ENCODE measurements at regions not wholly inside any gene's neighbourhood (a gene's known extent, or its start where the extent isn't known, plus 50 kb on each side); places are given as distances from the start of the nearest gene placed in this dataset.

DNA sequence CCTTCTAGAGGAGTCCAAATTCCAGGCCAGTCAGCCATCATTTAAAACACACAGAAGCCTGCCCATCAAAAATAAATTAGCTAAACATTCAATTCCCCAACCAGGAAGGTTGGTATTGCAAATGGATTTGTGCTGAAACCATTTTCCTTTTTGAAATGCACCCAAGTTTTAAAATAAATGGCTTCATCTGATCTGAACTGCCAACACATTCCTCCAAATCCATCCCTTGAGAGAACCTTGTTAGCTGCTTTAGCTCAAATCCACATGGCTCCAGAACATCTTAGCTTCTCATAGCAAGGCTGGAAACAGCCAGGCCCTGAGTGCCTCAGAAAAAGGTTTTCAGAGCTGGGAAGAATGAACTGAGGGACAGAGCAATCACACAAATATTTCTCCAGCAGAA, 306.3 kb downstream of the FZD1 start:
- Mint-ChIP-seq H3K4me3 (no peak overlapping the region), H3K4me1 (peaks cover 31% of the 10 kb centered on the region), H3K27ac (no peak overlapping the region), H3K27me3 (ENCODE audit: low read depth) (no peaks in the 10 kb centered on the region), H3K9me3 (no peaks in the 10 kb centered on the region), H3K36me3 (no peaks in the 10 kb centered on the region)
- ChIA-PET POLR2A (no interaction called here), CTCF (interaction anchor here (0.7 kb wide), 1 partner anchor 22 kb away, joined by 3 read pairs; no protein-coding TSS in a partner anchor)
- no peak for ATAC-seq
- TF ChIP-seq CREB1 (CRISPR knock-in tag; IDR thresholded peaks at IDR 0.05) (no peak), ATF1 (CRISPR knock-in tag; IDR thresholded peaks at IDR 0.05) (no peak), JUN (CRISPR knock-in tag; IDR thresholded peaks at IDR 0.05) (no peak), ZNF121 (CRISPR knock-in tag; IDR thresholded peaks at IDR 0.05) (no peak), ZNF138 (CRISPR knock-in tag; conservative IDR thresholded peaks at IDR 0.05) (no peak), ZNF396 (CRISPR knock-in tag; IDR thresholded peaks at IDR 0.05; ENCODE audit: borderline replicate concordance) (no peak), NFE2L1 (CRISPR knock-in tag; IDR thresholded peaks at IDR 0.05) (no peak), IRF2 (CRISPR knock-in tag; IDR thresholded peaks at IDR 0.05; ENCODE audit: borderline replicate concordance, low read depth) (no peak), RELA (CRISPR knock-in tag; IDR thresholded peaks at IDR 0.05; ENCODE audit: borderline replicate concordance) (no peak), NR3C1 (CRISPR knock-in tag; conservative IDR thresholded peaks at IDR 0.05; ENCODE audit: low read depth) (no peak), FOXJ3 (CRISPR knock-in tag; IDR thresholded peaks at IDR 0.05; ENCODE audit: borderline replicate concordance) (no peak)
- no peak for DNase-seq (ENCODE audit: low spot score)

DNA sequence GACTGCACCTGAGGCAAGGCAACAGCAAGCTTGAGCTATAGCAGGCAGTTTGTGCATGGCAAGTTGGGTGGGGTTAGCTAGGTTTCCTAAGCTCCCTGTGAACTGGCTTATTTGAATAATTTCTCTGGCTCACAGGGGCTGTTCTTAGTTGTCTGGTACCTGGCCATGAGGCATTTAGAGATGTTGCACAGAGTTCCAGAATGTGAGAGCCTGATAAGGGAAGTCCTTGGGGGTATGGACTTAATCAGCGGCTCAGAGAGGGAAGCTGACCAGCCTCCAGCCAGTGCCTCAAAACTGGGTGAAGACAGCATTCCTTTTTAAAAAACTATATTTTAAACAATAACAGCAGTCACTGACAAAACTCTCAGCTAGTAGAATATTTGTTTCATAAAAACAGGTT, 307.4 kb downstream of the FZD1 start:
- DNase-seq (ENCODE audit: low spot score) (no peak), ATAC-seq (0 out of 2 replicates have a peak, but pooled peaks have one; percentile 32)
- no peaks in the 10 kb centered on the region for H3K36me3 Mint-ChIP-seq
- H3K9me3 Mint-ChIP-seq = peaks cover 5% of the 10 kb centered on the region; the same call in 1 of the 2 replicates
- H3K27ac Mint-ChIP-seq = no peak overlapping the region
- ChIA-PET POLR2A (no interaction called here), CTCF (interaction anchor here (0.7 kb wide), 1 partner anchor 284 kb away, joined by 3 read pairs; no protein-coding TSS in a partner anchor)
- H3K4me3 Mint-ChIP-seq = no peak overlapping the region
- H3K27me3 Mint-ChIP-seq (ENCODE audit: low read depth) = no peaks in the 10 kb centered on the region
- H3K4me1 Mint-ChIP-seq = peaks cover 22% of the 10 kb centered on the region
- TF ChIP-seq, protein P1, sequence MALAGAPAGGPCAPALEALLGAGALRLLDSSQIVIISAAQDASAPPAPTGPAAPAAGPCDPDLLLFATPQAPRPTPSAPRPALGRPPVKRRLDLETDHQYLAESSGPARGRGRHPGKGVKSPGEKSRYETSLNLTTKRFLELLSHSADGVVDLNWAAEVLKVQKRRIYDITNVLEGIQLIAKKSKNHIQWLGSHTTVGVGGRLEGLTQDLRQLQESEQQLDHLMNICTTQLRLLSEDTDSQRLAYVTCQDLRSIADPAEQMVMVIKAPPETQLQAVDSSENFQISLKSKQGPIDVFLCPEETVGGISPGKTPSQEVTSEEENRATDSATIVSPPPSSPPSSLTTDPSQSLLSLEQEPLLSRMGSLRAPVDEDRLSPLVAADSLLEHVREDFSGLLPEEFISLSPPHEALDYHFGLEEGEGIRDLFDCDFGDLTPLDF (CRISPR knock-in tag; IDR thresholded peaks at IDR 0.05) = no peak
- TF ChIP-seq SP1 (CRISPR knock-in tag; conservative IDR thresholded peaks at IDR 0.05) (no peak), ATF1 (CRISPR knock-in tag; IDR thresholded peaks at IDR 0.05) (no peak), ZNF317 (CRISPR knock-in tag; IDR thresholded peaks at IDR 0.05; ENCODE audit: borderline replicate concordance, low read depth) (no peak), SMAD4 (CRISPR knock-in tag; IDR thresholded peaks at IDR 0.05) (no peak), TP53 (CRISPR knock-in tag; IDR thresholded peaks at IDR 0.05) (no peak), JUN (CRISPR knock-in tag; IDR thresholded peaks at IDR 0.05) (no peak), CBFB (CRISPR knock-in tag; IDR thresholded peaks at IDR 0.05; ENCODE audit: low read depth) (no peak), NR2C2 (CRISPR knock-in tag; IDR thresholded peaks at IDR 0.05) (no peak)
- TF ChIP-seq, protein P2, sequence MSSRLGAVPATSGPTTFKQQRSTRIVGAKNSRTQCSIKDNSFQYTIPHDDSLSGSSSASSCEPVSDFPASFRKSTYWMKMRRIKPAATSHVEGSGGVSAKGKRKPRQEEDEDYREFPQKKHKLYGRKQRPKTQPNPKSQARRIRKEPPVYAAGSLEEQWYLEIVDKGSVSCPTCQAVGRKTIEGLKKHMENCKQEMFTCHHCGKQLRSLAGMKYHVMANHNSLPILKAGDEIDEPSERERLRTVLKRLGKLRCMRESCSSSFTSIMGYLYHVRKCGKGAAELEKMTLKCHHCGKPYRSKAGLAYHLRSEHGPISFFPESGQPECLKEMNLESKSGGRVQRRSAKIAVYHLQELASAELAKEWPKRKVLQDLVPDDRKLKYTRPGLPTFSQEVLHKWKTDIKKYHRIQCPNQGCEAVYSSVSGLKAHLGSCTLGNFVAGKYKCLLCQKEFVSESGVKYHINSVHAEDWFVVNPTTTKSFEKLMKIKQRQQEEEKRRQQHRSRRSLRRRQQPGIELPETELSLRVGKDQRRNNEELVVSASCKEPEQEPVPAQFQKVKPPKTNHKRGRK (CRISPR knock-in tag; IDR thresholded peaks at IDR 0.05; ENCODE audit: borderline replicate concordance) = no peak
- TF ChIP-seq, protein P3, sequence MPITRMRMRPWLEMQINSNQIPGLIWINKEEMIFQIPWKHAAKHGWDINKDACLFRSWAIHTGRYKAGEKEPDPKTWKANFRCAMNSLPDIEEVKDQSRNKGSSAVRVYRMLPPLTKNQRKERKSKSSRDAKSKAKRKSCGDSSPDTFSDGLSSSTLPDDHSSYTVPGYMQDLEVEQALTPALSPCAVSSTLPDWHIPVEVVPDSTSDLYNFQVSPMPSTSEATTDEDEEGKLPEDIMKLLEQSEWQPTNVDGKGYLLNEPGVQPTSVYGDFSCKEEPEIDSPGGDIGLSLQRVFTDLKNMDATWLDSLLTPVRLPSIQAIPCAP (CRISPR knock-in tag; IDR thresholded peaks at IDR 0.05) = no peak
- TF ChIP-seq, protein P4, sequence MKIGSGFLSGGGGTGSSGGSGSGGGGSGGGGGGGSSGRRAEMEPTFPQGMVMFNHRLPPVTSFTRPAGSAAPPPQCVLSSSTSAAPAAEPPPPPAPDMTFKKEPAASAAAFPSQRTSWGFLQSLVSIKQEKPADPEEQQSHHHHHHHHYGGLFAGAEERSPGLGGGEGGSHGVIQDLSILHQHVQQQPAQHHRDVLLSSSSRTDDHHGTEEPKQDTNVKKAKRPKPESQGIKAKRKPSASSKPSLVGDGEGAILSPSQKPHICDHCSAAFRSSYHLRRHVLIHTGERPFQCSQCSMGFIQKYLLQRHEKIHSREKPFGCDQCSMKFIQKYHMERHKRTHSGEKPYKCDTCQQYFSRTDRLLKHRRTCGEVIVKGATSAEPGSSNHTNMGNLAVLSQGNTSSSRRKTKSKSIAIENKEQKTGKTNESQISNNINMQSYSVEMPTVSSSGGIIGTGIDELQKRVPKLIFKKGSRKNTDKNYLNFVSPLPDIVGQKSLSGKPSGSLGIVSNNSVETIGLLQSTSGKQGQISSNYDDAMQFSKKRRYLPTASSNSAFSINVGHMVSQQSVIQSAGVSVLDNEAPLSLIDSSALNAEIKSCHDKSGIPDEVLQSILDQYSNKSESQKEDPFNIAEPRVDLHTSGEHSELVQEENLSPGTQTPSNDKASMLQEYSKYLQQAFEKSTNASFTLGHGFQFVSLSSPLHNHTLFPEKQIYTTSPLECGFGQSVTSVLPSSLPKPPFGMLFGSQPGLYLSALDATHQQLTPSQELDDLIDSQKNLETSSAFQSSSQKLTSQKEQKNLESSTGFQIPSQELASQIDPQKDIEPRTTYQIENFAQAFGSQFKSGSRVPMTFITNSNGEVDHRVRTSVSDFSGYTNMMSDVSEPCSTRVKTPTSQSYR (CRISPR knock-in tag; IDR thresholded peaks at IDR 0.05) = no peak
- TF ChIP-seq, protein P5, sequence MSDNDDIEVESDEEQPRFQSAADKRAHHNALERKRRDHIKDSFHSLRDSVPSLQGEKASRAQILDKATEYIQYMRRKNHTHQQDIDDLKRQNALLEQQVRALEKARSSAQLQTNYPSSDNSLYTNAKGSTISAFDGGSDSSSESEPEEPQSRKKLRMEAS (CRISPR knock-in tag; IDR thresholded peaks at IDR 0.05) = no peak
- TF ChIP-seq, protein P6, sequence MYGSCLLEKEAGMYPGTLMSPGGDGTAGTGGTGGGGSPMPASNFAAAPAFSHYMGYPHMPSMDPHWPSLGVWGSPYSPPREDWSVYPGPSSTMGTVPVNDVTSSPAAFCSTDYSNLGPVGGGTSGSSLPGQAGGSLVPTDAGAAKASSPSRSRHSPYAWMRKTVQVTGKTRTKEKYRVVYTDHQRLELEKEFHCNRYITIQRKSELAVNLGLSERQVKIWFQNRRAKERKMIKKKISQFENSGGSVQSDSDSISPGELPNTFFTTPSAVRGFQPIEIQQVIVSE (CRISPR knock-in tag; IDR thresholded peaks at IDR 0.05; ENCODE audit: borderline replicate concordance) = no peak
- TF ChIP-seq, protein P7, sequence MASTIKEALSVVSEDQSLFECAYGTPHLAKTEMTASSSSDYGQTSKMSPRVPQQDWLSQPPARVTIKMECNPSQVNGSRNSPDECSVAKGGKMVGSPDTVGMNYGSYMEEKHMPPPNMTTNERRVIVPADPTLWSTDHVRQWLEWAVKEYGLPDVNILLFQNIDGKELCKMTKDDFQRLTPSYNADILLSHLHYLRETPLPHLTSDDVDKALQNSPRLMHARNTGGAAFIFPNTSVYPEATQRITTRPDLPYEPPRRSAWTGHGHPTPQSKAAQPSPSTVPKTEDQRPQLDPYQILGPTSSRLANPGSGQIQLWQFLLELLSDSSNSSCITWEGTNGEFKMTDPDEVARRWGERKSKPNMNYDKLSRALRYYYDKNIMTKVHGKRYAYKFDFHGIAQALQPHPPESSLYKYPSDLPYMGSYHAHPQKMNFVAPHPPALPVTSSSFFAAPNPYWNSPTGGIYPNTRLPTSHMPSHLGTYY (CRISPR knock-in tag; IDR thresholded peaks at IDR 0.05) = no peak
- TF ChIP-seq, protein P8, sequence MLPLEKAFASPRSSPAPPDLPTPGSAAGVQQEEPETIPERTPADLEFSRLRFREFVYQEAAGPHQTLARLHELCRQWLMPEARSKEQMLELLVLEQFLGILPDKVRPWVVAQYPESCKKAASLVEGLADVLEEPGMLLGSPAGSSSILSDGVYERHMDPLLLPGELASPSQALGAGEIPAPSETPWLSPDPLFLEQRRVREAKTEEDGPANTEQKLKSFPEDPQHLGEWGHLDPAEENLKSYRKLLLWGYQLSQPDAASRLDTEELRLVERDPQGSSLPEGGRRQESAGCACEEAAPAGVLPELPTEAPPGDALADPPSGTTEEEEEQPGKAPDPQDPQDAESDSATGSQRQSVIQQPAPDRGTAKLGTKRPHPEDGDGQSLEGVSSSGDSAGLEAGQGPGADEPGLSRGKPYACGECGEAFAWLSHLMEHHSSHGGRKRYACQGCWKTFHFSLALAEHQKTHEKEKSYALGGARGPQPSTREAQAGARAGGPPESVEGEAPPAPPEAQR (CRISPR knock-in tag; IDR thresholded peaks at IDR 0.05) = no peak
- TF ChIP-seq, protein P9, sequence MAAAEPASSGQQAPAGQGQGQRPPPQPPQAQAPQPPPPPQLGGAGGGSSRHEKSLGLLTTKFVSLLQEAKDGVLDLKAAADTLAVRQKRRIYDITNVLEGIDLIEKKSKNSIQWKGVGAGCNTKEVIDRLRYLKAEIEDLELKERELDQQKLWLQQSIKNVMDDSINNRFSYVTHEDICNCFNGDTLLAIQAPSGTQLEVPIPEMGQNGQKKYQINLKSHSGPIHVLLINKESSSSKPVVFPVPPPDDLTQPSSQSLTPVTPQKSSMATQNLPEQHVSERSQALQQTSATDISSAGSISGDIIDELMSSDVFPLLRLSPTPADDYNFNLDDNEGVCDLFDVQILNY (CRISPR knock-in tag; IDR thresholded peaks at IDR 0.05) = no peak
